Stimulated activated CD4-positive, alpha-beta T cell treated with anti-CD3 and anti-CD28 coated beads, Interleukin-2, amount 100 ng/mL, for 24 hours (primary cell): ENCODE measurements at regions not wholly inside any gene's neighbourhood (a gene's known extent, or its start where the extent isn't known, plus 50 kb on each side); places are given as distances from the start of the nearest gene placed in this dataset.

ENCODE experiments used
- DNase-seq, 2 donors: peaks; one replicate each; pipeline ENCODE4 v3.0.0-alpha.2; 2020

GRCh38 chr20:21941941-21942805 lies 236.7 kb downstream of the PAX1 start:
- DNase-seq = no peak

- DNase-seq = no peak
Measured at GRCh38 chr20:21936720-21937380, 231.4 kb downstream of the PAX1 start.

GRCh38 chr20:21936261-21936660 lies 230.8 kb downstream of the PAX1 start:
- no peak for DNase-seq

GRCh38 chr20:21933526-21933925 lies 228.1 kb downstream of the PAX1 start:
- DNase-seq = no peak

GRCh38 chr20:21921251-21921650 lies 215.8 kb downstream of the PAX1 start:
- no peak for DNase-seq

GRCh38 chr20:21920211-21920610 lies 214.7 kb downstream of the PAX1 start:
- DNase-seq = no peak

GRCh38 chr20:21918398-21918797 lies 212.9 kb downstream of the PAX1 start:
- DNase-seq = no peak

- DNase-seq = no peak
Measured at GRCh38 chr20:21902391-21902790, 196.9 kb downstream of the PAX1 start.

- no peak for DNase-seq
Measured at GRCh38 chr20:21901470-21902275, 196.2 kb downstream of the PAX1 start.

- no peak for DNase-seq
Measured at GRCh38 chr20:21900431-21900830, 195.0 kb downstream of the PAX1 start.

- DNase-seq = no peak
Measured at GRCh38 chr20:21874921-21875320, 169.5 kb downstream of the PAX1 start.

GRCh38 chr20:21874127-21874526 lies 168.7 kb downstream of the PAX1 start:
- no peak for DNase-seq

- no peak for DNase-seq
Measured at GRCh38 chr20:21873291-21873690, 167.8 kb downstream of the PAX1 start.

GRCh38 chr20:21867811-21868210 lies 162.3 kb downstream of the PAX1 start:
- DNase-seq = no peak

GRCh38 chr20:21867353-21867752 lies 161.9 kb downstream of the PAX1 start:
- no peak for DNase-seq

GRCh38 chr20:21862956-21863355 lies 157.5 kb downstream of the PAX1 start:
- DNase-seq = no peak

GRCh38 chr20:21862259-21862946 lies 156.9 kb downstream of the PAX1 start:
- DNase-seq = no peak

- DNase-seq = no peak
Measured at GRCh38 chr20:21840991-21841390, 135.5 kb downstream of the PAX1 start.

GRCh38 chr20:21839982-21840381 lies 134.5 kb downstream of the PAX1 start:
- DNase-seq = no peak

GRCh38 chr20:21836346-21836745 lies 130.9 kb downstream of the PAX1 start:
- no peak for DNase-seq

GRCh38 chr20:21835042-21835441 lies 129.6 kb downstream of the PAX1 start:
- DNase-seq = no peak

GRCh38 chr20:21832442-21833385 lies 127.2 kb downstream of the PAX1 start:
- DNase-seq = no peak
